HL-60 (cell line): ENCODE measurements at regions not wholly inside any gene's neighbourhood (a gene's known extent, or its start where the extent isn't known, plus 50 kb on each side); places are given as distances from the start of the nearest gene placed in this dataset.

Experiments
- DNase-seq, 2 experiments: peaks; one replicate each; pipeline ENCODE4 v3.0.0-alpha.2; 2010 to 2020; ENCODE audit warnings: low read depth in 1 of 2, low spot score in 1 of 2
- H3K27ac ChIP-seq: fragments of 250-450 bp; sonication (Bioruptor Pico); replicated peaks from 2 replicates; pipeline ENCODE4 v1.5.1; 2020; ENCODE audit warnings: mild to moderate bottlenecking, moderate library complexity
- H3K27me3 ChIP-seq: fragments of 250-450 bp; sonication (Bioruptor Pico); 2 replicates; pipeline ENCODE4 v1.5.1; 2021; ENCODE audit warnings: mild to moderate bottlenecking, moderate library complexity; ENCODE audit not compliant: insufficient read depth, poor library complexity, severe bottlenecking
- H3K4me3 ChIP-seq: replicated peaks from 2 replicates; pipeline ENCODE4 v1.5.1; 2011; ENCODE audit warnings: mild to moderate bottlenecking, control low read depth, low read length; ENCODE audit not compliant: insufficient read depth
- GABPA ChIP-seq: IDR thresholded peaks from 2 replicates; pipeline ENCODE4 v1.6.1; 2012; ENCODE audit warnings: low read depth
- POLR2AphosphoS5 ChIP-seq: IDR thresholded peaks from 2 replicates; pipeline ENCODE4 v1.6.1; 2012; ENCODE audit warnings: low read depth
- SPI1 ChIP-seq: IDR thresholded peaks from 2 replicates; pipeline ENCODE4 v1.6.1; 2012; ENCODE audit warnings: low read depth, mild to moderate bottlenecking, borderline replicate concordance
- TF ChIP-seq, protein P1 (sequence below): IDR thresholded peaks from one replicate; pipeline ENCODE4 v1.5.1; 2011; ENCODE audit warnings: low read length, control low read depth, inconsistent platforms; ENCODE audit not compliant: insufficient read depth
- TF ChIP-seq, protein P2 (sequence below): IDR thresholded peaks from 2 replicates; pipeline ENCODE4 v1.6.1; 2012; ENCODE audit warnings: low read depth; ENCODE audit not compliant: insufficient replicate concordance

DNA sequence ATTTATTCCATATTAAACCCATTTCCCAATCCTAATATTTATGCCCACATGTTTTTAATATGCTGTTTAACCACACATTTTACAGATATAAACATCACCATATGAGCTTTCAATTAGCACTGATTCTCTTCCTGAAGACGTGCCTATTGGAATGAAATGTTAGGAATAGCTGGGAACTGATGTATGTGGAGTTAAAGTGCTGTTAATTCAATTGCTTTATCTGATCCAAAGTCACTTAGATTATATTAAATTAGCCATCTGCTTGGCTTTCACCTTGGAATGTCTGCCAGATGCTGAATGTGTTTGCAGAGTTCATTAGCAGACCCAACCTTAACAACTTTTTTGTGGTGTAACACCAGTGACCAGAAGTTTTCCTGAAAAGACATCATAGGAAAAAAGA lies 942.9 kb upstream of the KLHL29 start:
- TF ChIP-seq GABPA, result no peak
- Histone ChIP-seq H3K27ac (no peak overlapping the region), H3K27me3 (no peaks in the 10 kb centered on the region), H3K4me3 (no peak overlapping the region)
- DNase-seq, result no peak

DNA sequence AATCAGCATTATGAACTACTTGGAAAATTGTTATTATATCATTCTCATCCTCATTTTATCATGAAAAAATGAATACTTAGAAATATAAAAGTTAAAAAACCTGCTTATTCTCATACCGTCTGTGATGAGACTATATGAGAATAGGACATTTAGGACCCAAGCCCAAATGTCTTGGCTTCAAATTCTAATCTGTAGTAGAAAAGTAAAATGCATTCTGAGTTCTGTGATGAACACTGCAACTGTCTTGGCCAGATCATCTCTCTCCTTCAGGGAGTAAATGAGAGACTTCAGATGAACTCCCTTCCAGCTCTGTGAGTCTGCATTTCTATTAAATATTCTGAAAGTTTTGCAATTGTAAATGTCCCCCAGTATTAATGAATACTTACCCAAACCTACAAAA lies 940.7 kb upstream of the KLHL29 start:
- DNase-seq, result no peak
- Histone ChIP-seq H3K27ac (no peak overlapping the region), H3K4me3 (no peak overlapping the region), H3K27me3 (no peaks in the 10 kb centered on the region)
- TF ChIP-seq, protein P1, sequence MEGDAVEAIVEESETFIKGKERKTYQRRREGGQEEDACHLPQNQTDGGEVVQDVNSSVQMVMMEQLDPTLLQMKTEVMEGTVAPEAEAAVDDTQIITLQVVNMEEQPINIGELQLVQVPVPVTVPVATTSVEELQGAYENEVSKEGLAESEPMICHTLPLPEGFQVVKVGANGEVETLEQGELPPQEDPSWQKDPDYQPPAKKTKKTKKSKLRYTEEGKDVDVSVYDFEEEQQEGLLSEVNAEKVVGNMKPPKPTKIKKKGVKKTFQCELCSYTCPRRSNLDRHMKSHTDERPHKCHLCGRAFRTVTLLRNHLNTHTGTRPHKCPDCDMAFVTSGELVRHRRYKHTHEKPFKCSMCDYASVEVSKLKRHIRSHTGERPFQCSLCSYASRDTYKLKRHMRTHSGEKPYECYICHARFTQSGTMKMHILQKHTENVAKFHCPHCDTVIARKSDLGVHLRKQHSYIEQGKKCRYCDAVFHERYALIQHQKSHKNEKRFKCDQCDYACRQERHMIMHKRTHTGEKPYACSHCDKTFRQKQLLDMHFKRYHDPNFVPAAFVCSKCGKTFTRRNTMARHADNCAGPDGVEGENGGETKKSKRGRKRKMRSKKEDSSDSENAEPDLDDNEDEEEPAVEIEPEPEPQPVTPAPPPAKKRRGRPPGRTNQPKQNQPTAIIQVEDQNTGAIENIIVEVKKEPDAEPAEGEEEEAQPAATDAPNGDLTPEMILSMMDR, result no peak
- TF ChIP-seq, protein P2, sequence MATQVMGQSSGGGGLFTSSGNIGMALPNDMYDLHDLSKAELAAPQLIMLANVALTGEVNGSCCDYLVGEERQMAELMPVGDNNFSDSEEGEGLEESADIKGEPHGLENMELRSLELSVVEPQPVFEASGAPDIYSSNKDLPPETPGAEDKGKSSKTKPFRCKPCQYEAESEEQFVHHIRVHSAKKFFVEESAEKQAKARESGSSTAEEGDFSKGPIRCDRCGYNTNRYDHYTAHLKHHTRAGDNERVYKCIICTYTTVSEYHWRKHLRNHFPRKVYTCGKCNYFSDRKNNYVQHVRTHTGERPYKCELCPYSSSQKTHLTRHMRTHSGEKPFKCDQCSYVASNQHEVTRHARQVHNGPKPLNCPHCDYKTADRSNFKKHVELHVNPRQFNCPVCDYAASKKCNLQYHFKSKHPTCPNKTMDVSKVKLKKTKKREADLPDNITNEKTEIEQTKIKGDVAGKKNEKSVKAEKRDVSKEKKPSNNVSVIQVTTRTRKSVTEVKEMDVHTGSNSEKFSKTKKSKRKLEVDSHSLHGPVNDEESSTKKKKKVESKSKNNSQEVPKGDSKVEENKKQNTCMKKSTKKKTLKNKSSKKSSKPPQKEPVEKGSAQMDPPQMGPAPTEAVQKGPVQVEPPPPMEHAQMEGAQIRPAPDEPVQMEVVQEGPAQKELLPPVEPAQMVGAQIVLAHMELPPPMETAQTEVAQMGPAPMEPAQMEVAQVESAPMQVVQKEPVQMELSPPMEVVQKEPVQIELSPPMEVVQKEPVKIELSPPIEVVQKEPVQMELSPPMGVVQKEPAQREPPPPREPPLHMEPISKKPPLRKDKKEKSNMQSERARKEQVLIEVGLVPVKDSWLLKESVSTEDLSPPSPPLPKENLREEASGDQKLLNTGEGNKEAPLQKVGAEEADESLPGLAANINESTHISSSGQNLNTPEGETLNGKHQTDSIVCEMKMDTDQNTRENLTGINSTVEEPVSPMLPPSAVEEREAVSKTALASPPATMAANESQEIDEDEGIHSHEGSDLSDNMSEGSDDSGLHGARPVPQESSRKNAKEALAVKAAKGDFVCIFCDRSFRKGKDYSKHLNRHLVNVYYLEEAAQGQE, result no peak
- TF ChIP-seq SPI1 (no peak), GABPA (no peak), POLR2AphosphoS5 (no peak)

DNA sequence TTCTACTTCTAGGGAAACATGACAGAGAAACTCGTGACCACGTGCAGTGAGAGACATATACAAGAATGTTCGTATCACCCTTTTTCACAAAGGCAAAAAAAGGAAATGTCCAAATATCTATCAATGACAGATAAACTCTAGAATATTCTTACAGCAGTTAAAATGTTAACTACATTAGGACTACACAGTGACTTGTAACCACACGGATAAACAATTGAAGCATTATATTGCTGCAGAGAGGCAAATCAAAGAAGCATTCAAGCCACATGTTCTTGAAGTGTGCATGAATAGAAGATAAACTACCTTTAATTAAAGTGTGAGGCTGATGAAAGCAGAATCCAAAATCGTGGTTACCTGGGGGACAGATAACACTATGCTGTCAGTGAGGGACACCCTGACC lies 935.3 kb upstream of the KLHL29 start:
- H3K4me3 ChIP-seq, result no peak overlapping the region
- DNase-seq, result no peak
- no peaks in the 10 kb centered on the region for H3K27me3 ChIP-seq
- TF ChIP-seq POLR2AphosphoS5, result no peak
- no peak for TF ChIP-seq SPI1
- TF ChIP-seq GABPA, result no peak
- TF ChIP-seq, protein P1, result no peak
- TF ChIP-seq, protein P2, result no peak
- no peak overlapping the region for H3K27ac ChIP-seq

DNA sequence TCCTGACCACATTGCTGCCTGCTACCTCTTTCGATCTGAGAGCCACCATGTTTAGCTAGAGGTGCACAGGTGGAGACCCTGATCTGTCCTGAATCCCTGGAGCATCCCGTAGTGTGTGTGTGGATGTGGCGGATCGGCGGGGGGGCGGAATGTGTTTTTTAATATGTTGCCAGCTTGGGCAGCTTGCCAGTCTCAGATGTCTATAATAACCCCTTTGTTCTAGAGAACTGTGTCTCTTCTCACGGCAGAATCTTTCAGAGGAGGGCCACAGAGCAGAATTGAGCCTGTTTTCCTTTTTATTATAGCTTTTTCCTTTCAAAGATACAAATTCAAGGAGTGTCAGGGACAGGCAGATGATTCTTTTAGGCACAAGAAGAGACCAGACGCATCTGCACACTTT lies 934.1 kb upstream of the KLHL29 start:
- no peaks in the 10 kb centered on the region for H3K27me3 ChIP-seq
- H3K27ac ChIP-seq, result no peak overlapping the region
- DNase-seq, result no peak
- H3K4me3 ChIP-seq, result no peak overlapping the region
- TF ChIP-seq POLR2AphosphoS5, result no peak
- TF ChIP-seq GABPA, result no peak
- TF ChIP-seq, protein P1, result no peak
- TF ChIP-seq, protein P2, result no peak
- no peak for TF ChIP-seq SPI1
